ENCODE measurements at regions not wholly inside any gene's neighbourhood (a gene's known extent, or its start where the extent isn't known, plus 50 kb on each side); places are given as distances from the start of the nearest gene placed in this dataset.

GRCh38 chr19:27758626-27759505, 1454.1 kb downstream of the UQCRFS1 start:
- TF ChIP-seq, protein P1, sequence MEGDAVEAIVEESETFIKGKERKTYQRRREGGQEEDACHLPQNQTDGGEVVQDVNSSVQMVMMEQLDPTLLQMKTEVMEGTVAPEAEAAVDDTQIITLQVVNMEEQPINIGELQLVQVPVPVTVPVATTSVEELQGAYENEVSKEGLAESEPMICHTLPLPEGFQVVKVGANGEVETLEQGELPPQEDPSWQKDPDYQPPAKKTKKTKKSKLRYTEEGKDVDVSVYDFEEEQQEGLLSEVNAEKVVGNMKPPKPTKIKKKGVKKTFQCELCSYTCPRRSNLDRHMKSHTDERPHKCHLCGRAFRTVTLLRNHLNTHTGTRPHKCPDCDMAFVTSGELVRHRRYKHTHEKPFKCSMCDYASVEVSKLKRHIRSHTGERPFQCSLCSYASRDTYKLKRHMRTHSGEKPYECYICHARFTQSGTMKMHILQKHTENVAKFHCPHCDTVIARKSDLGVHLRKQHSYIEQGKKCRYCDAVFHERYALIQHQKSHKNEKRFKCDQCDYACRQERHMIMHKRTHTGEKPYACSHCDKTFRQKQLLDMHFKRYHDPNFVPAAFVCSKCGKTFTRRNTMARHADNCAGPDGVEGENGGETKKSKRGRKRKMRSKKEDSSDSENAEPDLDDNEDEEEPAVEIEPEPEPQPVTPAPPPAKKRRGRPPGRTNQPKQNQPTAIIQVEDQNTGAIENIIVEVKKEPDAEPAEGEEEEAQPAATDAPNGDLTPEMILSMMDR (IDR thresholded peaks at IDR 0.05): no peak

DNA sequence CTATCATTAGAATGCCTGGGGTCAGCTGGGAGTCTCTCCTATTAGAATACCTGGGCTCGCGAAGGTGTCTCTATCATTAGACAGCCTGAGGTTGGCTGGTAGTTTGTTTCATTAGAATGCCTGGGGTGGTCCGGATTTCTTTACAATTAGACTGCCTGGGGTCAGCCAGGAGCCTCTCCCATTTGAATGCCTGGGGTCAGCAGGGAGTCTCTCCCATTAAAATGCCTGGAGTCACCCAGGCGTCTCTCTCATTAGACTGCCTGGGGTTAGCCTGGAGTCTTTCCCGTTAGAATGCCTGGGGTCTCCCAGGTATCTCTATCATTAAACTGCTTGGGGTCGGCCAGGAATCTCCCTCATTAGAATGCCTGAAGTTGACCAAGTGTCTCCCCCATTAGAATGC, 1458.3 kb downstream of the UQCRFS1 start:
- TF ChIP-seq, protein P1 (IDR thresholded peaks at IDR 0.05): no peak

GRCh38 chr19:27753622-27754021, 1459.3 kb downstream of the UQCRFS1 start:
- TF ChIP-seq, protein P1 (IDR thresholded peaks at IDR 0.05): no peak

GRCh38 chr19:27752530-27753184, 1460.3 kb downstream of the UQCRFS1 start:
- TF ChIP-seq, protein P1 (IDR thresholded peaks at IDR 0.05): no peak

GRCh38 chr19:27751044-27751391, 1461.9 kb downstream of the UQCRFS1 start:
- TF ChIP-seq, protein P1 (IDR thresholded peaks at IDR 0.05): no peak

- TF ChIP-seq, protein P1 (IDR thresholded peaks at IDR 0.05): no peak
Measured at GRCh38 chr19:27750391-27751043, 1462.4 kb downstream of the UQCRFS1 start.

- TF ChIP-seq, protein P1 (IDR thresholded peaks at IDR 0.05): no peak
Measured at GRCh38 chr19:27748551-27749152, 1464.3 kb downstream of the UQCRFS1 start.

All from LNCAP (cell line).